IMR-90 (cell line): ENCODE measurements at regions not wholly inside any gene's neighbourhood (a gene's known extent, or its start where the extent isn't known, plus 50 kb on each side); places are given as distances from the start of the nearest gene placed in this dataset.

ENCODE experiments used
- ATAC-seq: fragments of 200-7000 bp; cut with Tn5 transposase; 2 replicates; pipeline ENCODE4 v1.9.1; 2020; ENCODE audit warnings: low read depth, mild to moderate bottlenecking, moderate library complexity
- BruUV-seq: library from RNA; stranded (reverse); fragments of 400-500 nt; replicated peaks from 2 replicates; lab custom pipeline; 2021; lab: Mats Ljungman, UMichigan
- CTCF ChIA-PET: fragments of 300-600 bp; formaldehyde crosslinking; extraction: SDS; loops from one replicate; lab custom pipeline; 2021; ENCODE audit warnings: antibody characterized with exemption; lab: Yijun Ruan, JAX
- POLR2A ChIA-PET: fragments of 300-600 bp; sonication (Branson Sonifier 250); formaldehyde crosslinking; loops from one replicate; lab custom pipeline; 2022; ENCODE audit warnings: antibody characterized with exemption; ENCODE audit not compliant: unreplicated experiment; lab: Charles Lee
- DNase-seq: peaks from one replicate; pipeline ENCODE4 v3.0.0; 2013
- H2AFZ ChIP-seq: replicated peaks from 2 replicates; pipeline ENCODE3; 2013; ENCODE audit warnings: low read length, mild to moderate bottlenecking; ENCODE audit not compliant: poor library complexity
- H2AK5ac ChIP-seq: 2 replicates; pipeline ENCODE4 v1.6.1; 2013; ENCODE audit warnings: low read depth, low read length, inconsistent platforms
- H2AK9ac ChIP-seq: replicated peaks from 2 replicates; pipeline ENCODE3; 2013; ENCODE audit warnings: mild to moderate bottlenecking, low read depth, low read length, moderate library complexity; ENCODE audit not compliant: poor library complexity
- H2BK120ac ChIP-seq: 2 replicates; pipeline ENCODE4 v1.6.1; 2013; ENCODE audit warnings: low read depth, low read length, inconsistent platforms
- H2BK15ac ChIP-seq: 3 replicates; pipeline ENCODE4 v1.6.1; 2013; ENCODE audit warnings: low read depth, low read length, inconsistent platforms
- H2BK20ac ChIP-seq: 2 replicates; pipeline ENCODE4 v1.6.1; 2013; ENCODE audit warnings: low read depth, mild to moderate bottlenecking, inconsistent platforms, low read length, moderate library complexity
- H2BK5ac ChIP-seq: 2 replicates; pipeline ENCODE4 v1.6.1; 2013; ENCODE audit warnings: mild to moderate bottlenecking, low read depth, low read length, inconsistent platforms; ENCODE audit not compliant: poor library complexity, severe bottlenecking
- H3K14ac ChIP-seq: replicated peaks from 2 replicates; pipeline ENCODE4 v1.6.1; 2013; ENCODE audit warnings: low read depth, low read length, inconsistent platforms
- H3K18ac ChIP-seq: 2 replicates; pipeline ENCODE4 v1.6.1; 2013; ENCODE audit warnings: low read depth, low read length, control low read depth
- H3K23ac ChIP-seq: 2 replicates; pipeline ENCODE4 v1.6.1; 2013; ENCODE audit warnings: low read depth, low read length, inconsistent platforms
- H3K27ac ChIP-seq: 2 replicates; pipeline ENCODE4 v1.5.1; 2013; ENCODE audit warnings: mild to moderate bottlenecking, control low read depth, low read length; ENCODE audit not compliant: insufficient read depth
- H3K27me3 ChIP-seq: 2 replicates; pipeline ENCODE4 v1.6.1; 2013; ENCODE audit warnings: low read length; ENCODE audit not compliant: control insufficient read depth, insufficient read depth
- H3K36me3 ChIP-seq: 2 replicates; pipeline ENCODE4 v1.6.1; 2013; ENCODE audit warnings: low read length, mixed read lengths; ENCODE audit not compliant: control insufficient read depth, insufficient read depth
- H3K4ac ChIP-seq: 2 replicates; pipeline ENCODE4 v1.6.1; 2013; ENCODE audit warnings: low read depth, low read length, inconsistent platforms
- H3K4me1 ChIP-seq: 2 replicates; pipeline ENCODE4 v1.6.1; 2013; ENCODE audit warnings: low read length, mixed read lengths; ENCODE audit not compliant: control insufficient read depth, insufficient read depth
- H3K4me2 ChIP-seq: 2 replicates; pipeline ENCODE4 v1.6.1; 2013; ENCODE audit warnings: low read depth, mild to moderate bottlenecking, control low read depth, low read length, moderate library complexity
- H3K4me3 ChIP-seq: 2 replicates; pipeline ENCODE4 v1.5.1; 2013; ENCODE audit warnings: low read depth, mild to moderate bottlenecking, control low read depth, low read length, moderate library complexity; ENCODE audit not compliant: insufficient read depth
- H3K56ac ChIP-seq: 2 replicates; pipeline ENCODE4 v1.6.1; 2013; ENCODE audit warnings: low read length, inconsistent platforms; ENCODE audit not compliant: insufficient read depth; ENCODE audit errors: extremely low read depth
- H3K79me1 ChIP-seq, 2 experiments: 2 replicates each; pipeline ENCODE4 v1.6.1; 2013; ENCODE audit warnings: low read length in 2 of 2, inconsistent platforms in 1 of 2, low read depth in 1 of 2
- H3K9ac ChIP-seq: 2 replicates; pipeline ENCODE4 v1.6.1; 2013; ENCODE audit warnings: low read depth, low read length, control low read depth
- H3K9me1 ChIP-seq: 2 replicates; pipeline ENCODE4 v1.6.1; 2013; ENCODE audit warnings: low read length, inconsistent platforms; ENCODE audit not compliant: insufficient read depth
- H3K9me3 ChIP-seq: 2 replicates; pipeline ENCODE4 v1.6.1; 2013; ENCODE audit warnings: low read length; ENCODE audit not compliant: control insufficient read depth, insufficient read depth
- H4K20me1 ChIP-seq: 2 replicates; pipeline ENCODE4 v1.6.1; 2013; ENCODE audit warnings: low read length, inconsistent platforms; ENCODE audit not compliant: insufficient read depth
- H4K5ac ChIP-seq: 2 replicates; pipeline ENCODE4 v1.6.1; 2013; ENCODE audit warnings: mild to moderate bottlenecking, low read depth, low read length, control low read depth
- H4K8ac ChIP-seq, 2 experiments: 2 replicates each; pipeline ENCODE4 v1.6.1; 2013; ENCODE audit warnings: low read depth in 2 of 2, low read length in 2 of 2, control low read depth in 1 of 2, inconsistent platforms in 1 of 2
- H4K91ac ChIP-seq: 2 replicates; pipeline ENCODE4 v1.6.1; 2013; ENCODE audit warnings: low read depth, low read length, inconsistent platforms; ENCODE audit not compliant: insufficient read depth
- CEBPB ChIP-seq: IDR thresholded peaks from 2 replicates; pipeline ENCODE4 v1.6.1; 2012; ENCODE audit warnings: low read depth, low read length, improper control_type of control experiment
- CTCF ChIP-seq: conservative IDR thresholded peaks from 2 replicates; pipeline ENCODE4 v1.5.1; 2012; ENCODE audit warnings: mild to moderate bottlenecking, low read depth, low read length, improper control_type of control experiment
- ELK1 ChIP-seq: fragments of 150-350 bp; IDR thresholded peaks from 2 replicates; pipeline ENCODE4 v1.6.1; 2016; ENCODE audit warnings: low read depth, mild to moderate bottlenecking, low read length, moderate library complexity, borderline replicate concordance
- FOS ChIP-seq: fragments of 150-350 bp; IDR thresholded peaks from 2 replicates; pipeline ENCODE4 v1.6.1; 2016; ENCODE audit warnings: low read depth, low read length
- MAFK ChIP-seq: IDR thresholded peaks from 2 replicates; pipeline ENCODE4 v1.6.1; 2012; ENCODE audit warnings: low read depth, low read length, improper control_type of control experiment
- NFE2L2 ChIP-seq: fragments of 150-350 bp; IDR thresholded peaks from 2 replicates; pipeline ENCODE4 v1.6.1; 2016; ENCODE audit warnings: low read depth, mild to moderate bottlenecking, low read length
- POLR2A ChIP-seq: IDR thresholded peaks from 2 replicates; pipeline ENCODE4 v1.6.1; 2012; ENCODE audit warnings: mild to moderate bottlenecking, low read depth, low read length
- RAD21 ChIP-seq: IDR thresholded peaks from 2 replicates; pipeline ENCODE4 v1.6.1; 2012; ENCODE audit warnings: low read length, improper control_type of control experiment
- RCOR1 ChIP-seq: IDR thresholded peaks from 2 replicates; pipeline ENCODE4 v1.6.1; 2012; ENCODE audit warnings: mild to moderate bottlenecking, low read length, improper control_type of control experiment; ENCODE audit not compliant: insufficient replicate concordance
- SMC3 ChIP-seq: fragments of 150-350 bp; IDR thresholded peaks from 2 replicates; pipeline ENCODE4 v1.6.1; 2016; ENCODE audit warnings: low read depth, mild to moderate bottlenecking, antibody characterized with exemption, low read length, moderate library complexity
- USF2 ChIP-seq: fragments of 150-350 bp; IDR thresholded peaks from 2 replicates; pipeline ENCODE4 v1.6.1; 2017; ENCODE audit warnings: mild to moderate bottlenecking, antibody characterized with exemption, low read length, low read depth
- dilution Hi-C: fragments of 300-500 bp; cut with HindIII; formaldehyde crosslinking; loops from one replicate; pipeline ENCODE4 v1.14.3; 2018; ENCODE audit warnings: low sequenced_read_pairs; ENCODE audit not compliant: unreplicated experiment
- in situ Hi-C: fragments of 300-500 bp; cut with MboI; formaldehyde crosslinking; loops from 3 replicates; pipeline ENCODE4 v1.14.3; 2019; ENCODE audit warnings: low sequenced_read_pairs, inconsistent platforms, mixed read lengths
- intact Hi-C: fragments of 100-400 bp; cut with micrococcal nuclease; formaldehyde crosslinking; loops from 2 replicates; pipeline ENCODE4 v1.10.0; 2022

GRCh38 chr7:81045491-81046030 lies 126.7 kb upstream of the SEMA3C start:
- no peaks in the 10 kb centered on the region for H3K36me3 ChIP-seq
- H3K79me1 ChIP-seq, result no peaks in the 10 kb centered on the region
- peaks cover 9% of the 10 kb centered on the region for H3K9me3 ChIP-seq
- no peak overlapping the region for H4K8ac ChIP-seq
- ATAC-seq (no peak), DNase-seq (no peak)
- H3K4ac ChIP-seq, result no peak overlapping the region
- no peak overlapping the region for H2AFZ ChIP-seq
- no peak overlapping the region for H4K91ac ChIP-seq
- TF ChIP-seq ELK1 (no peak), POLR2A (no peak), CEBPB (no peak), RAD21 (no peak), USF2 (no peak), FOS (no peak), MAFK (no peak), RCOR1 (no peak), CTCF (no peak), SMC3 (no peak), NFE2L2 (no peak)
- H3K4me1 ChIP-seq, result no peaks in the 10 kb centered on the region
- no peak overlapping the region for H2BK120ac ChIP-seq
- no peaks in the 10 kb centered on the region for H3K27me3 ChIP-seq
- no peak overlapping the region for H3K9ac ChIP-seq
- no peak overlapping the region for H3K27ac ChIP-seq
- BruUV-seq, result no TSS peak
- no peak overlapping the region for H3K18ac ChIP-seq
- intact Hi-C loops, result no loop called here
- H3K4me2 ChIP-seq, result no peak overlapping the region
- no peaks in the 10 kb centered on the region for H3K9me1 ChIP-seq
- no peak overlapping the region for H2BK20ac ChIP-seq
- no peaks in the 10 kb centered on the region for H4K20me1 ChIP-seq
- no peak overlapping the region for H2BK15ac ChIP-seq
- in situ Hi-C loops, result no loop called here
- no peak overlapping the region for H3K56ac ChIP-seq
- no peak overlapping the region for H3K14ac ChIP-seq
- dilution Hi-C loops, result no loop called here
- ChIA-PET CTCF (no interaction called here), POLR2A (interaction anchor here (0.6 kb wide), 2 partner anchors 9 to 74 kb away, joined by 6 read pairs; no protein-coding TSS in a partner anchor)
- no peak overlapping the region for H2AK9ac ChIP-seq
- no peak overlapping the region for H3K4me3 ChIP-seq
- no peak overlapping the region for H4K5ac ChIP-seq
- no peak overlapping the region for H3K23ac ChIP-seq
- no peak overlapping the region for H2AK5ac ChIP-seq
- no peak overlapping the region for H2BK5ac ChIP-seq
